ENCODE measurements at regions not wholly inside any gene's neighbourhood (a gene's known extent, or its start where the extent isn't known, plus 50 kb on each side); places are given as distances from the start of the nearest gene placed in this dataset.

DNA sequence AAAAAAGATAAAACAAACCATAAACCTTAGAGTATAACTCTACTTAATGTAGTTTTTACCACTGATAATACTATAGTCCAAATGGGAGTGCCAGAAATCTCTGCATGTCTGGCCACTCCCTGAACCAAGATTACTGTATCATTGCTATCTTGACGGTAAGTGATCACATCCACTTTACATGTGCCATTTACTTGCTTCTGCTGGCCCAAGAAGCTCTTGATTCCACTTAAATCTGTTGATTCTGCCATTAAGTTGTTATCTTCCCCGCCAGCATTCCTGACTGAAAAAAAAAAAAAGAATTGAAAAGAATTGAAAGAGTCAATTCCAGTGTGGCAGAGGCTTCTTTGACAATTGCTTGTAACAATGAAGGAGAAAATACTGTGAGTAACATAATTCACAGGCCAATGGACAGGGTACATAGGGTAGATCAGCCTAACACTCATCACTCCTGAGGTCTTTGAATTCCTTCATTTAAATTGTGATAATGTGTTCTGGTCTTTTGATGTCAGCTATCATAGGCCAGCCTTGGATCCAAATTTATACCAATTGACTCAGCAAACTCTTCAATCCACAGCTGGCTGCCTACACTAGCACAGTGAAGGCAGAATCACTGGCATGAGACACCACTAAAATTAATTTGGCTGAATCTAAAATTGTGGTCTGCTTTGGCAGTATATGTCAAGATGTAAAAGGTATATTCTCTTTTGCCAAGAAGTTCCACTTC lies 665.2 kb upstream of the FLRT2 start:
- TF ChIP-seq POLR2A (IDR thresholded peaks at IDR 0.05; ENCODE audit: low read depth, low read length) = no peak
- no peak for TF ChIP-seq POLR2AphosphoS5 (IDR thresholded peaks at IDR 0.05; ENCODE audit: low read depth, low read length)
